ENCODE measurements at regions not wholly inside any gene's neighbourhood (a gene's known extent, or its start where the extent isn't known, plus 50 kb on each side); places are given as distances from the start of the nearest gene placed in this dataset.

DNA sequence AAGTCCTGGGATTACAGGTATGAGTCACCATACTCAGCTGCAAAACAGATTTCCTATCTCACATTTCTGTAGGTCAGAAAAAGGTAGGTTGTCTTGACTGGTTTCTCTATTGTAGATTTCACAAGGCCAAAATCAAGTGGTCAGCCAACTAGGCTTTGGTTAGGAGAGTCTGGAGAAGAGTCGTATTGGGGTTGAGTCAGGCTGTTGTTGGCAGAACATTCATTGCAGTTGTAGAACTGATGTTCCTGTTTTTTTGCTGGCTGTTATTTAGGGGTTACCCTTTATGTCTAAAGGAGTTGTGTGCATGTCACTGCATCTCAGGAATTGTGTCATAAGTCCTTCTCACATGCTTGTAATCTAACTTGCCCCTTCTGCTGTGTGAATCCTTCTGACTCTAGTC lies 814.2 kb upstream of the GRAMD2B start:
- no peaks in the 10 kb centered on the region for H3K4me1 ChIP-seq (ENCODE audit: insufficient read depth, low read length, poor library complexity, severe bottlenecking)
- H3K4me2 ChIP-seq (ENCODE audit: low read length): no peak overlapping the region
- no peaks in the 10 kb centered on the region for H3K9me2 ChIP-seq (ENCODE audit: insufficient read depth, low read length)
- H4K20me1 ChIP-seq (ENCODE audit: insufficient read depth, low read length): no peaks in the 10 kb centered on the region
- CTCF ChIA-PET (ENCODE audit: unreplicated experiment): no interaction called here
- POLR2A ChIA-PET: interaction anchor here (0.9 kb wide), 1 partner anchor 11 kb away, joined by 3 read pairs; no protein-coding TSS in a partner anchor
- no peak overlapping the region for H3K27ac ChIP-seq (ENCODE audit: low read depth, low read length, poor library complexity, severe bottlenecking)
- H3K9me3 ChIP-seq (ENCODE audit: low read length): no peaks in the 10 kb centered on the region
- no peak for DNase-seq (ENCODE audit: low spot score)
- H3K79me2 ChIP-seq (ENCODE audit: insufficient read depth, low read depth, low read length): no peaks in the 10 kb centered on the region
- no peaks in the 10 kb centered on the region for H3K36me3 ChIP-seq (ENCODE audit: insufficient read depth, low read length)
- intact Hi-C loops (cut with micrococcal nuclease; ENCODE audit: unreplicated experiment): no loop called here
- TF ChIP-seq, protein P1, sequence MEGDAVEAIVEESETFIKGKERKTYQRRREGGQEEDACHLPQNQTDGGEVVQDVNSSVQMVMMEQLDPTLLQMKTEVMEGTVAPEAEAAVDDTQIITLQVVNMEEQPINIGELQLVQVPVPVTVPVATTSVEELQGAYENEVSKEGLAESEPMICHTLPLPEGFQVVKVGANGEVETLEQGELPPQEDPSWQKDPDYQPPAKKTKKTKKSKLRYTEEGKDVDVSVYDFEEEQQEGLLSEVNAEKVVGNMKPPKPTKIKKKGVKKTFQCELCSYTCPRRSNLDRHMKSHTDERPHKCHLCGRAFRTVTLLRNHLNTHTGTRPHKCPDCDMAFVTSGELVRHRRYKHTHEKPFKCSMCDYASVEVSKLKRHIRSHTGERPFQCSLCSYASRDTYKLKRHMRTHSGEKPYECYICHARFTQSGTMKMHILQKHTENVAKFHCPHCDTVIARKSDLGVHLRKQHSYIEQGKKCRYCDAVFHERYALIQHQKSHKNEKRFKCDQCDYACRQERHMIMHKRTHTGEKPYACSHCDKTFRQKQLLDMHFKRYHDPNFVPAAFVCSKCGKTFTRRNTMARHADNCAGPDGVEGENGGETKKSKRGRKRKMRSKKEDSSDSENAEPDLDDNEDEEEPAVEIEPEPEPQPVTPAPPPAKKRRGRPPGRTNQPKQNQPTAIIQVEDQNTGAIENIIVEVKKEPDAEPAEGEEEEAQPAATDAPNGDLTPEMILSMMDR (conservative IDR thresholded peaks at IDR 0.05; ENCODE audit: low read length): no peak
- TF ChIP-seq EZH2phosphoT487 (IDR thresholded peaks at IDR 0.05; ENCODE audit: borderline replicate concordance, low read depth, low read length): no peak
- no TSS peak for BruUV-seq (replicated peaks)
- no peak overlapping the region for H3K4me3 ChIP-seq (ENCODE audit: low read depth, low read length, poor library complexity, severe bottlenecking)
- no peak overlapping the region for H2AFZ ChIP-seq (ENCODE audit: low read length)

DNA sequence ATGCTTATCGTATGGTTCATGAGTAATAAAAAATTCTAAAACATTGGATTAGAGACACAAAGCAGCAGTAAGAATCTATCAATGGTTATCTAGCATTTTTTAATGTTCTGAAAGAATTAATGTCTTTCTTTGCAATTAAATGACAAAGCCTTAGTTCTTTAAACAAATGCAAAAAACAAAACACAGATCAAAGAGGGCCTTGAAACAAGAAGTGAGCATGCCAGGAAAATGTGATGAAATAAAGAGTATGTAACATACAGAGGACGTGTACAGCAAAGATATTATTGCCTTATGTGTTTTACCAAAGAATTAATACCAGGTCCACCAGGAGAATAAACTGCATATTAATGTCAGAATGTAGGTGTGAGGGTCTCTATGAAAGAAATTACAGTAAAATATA lies 812.3 kb upstream of the GRAMD2B start:
- no peak for DNase-seq (ENCODE audit: low spot score)
- Histone ChIP-seq H3K79me2 (ENCODE audit: insufficient read depth, low read depth, low read length) (no peaks in the 10 kb centered on the region), H3K27ac (ENCODE audit: low read depth, low read length, poor library complexity, severe bottlenecking) (no peak overlapping the region), H3K4me1 (ENCODE audit: insufficient read depth, low read length, poor library complexity, severe bottlenecking) (no peaks in the 10 kb centered on the region), H2AFZ (ENCODE audit: low read length) (no peak overlapping the region), H3K9me2 (ENCODE audit: insufficient read depth, low read length) (no peaks in the 10 kb centered on the region), H3K36me3 (ENCODE audit: insufficient read depth, low read length) (no peaks in the 10 kb centered on the region), H4K20me1 (ENCODE audit: insufficient read depth, low read length) (no peaks in the 10 kb centered on the region), H3K4me3 (ENCODE audit: low read depth, low read length, poor library complexity, severe bottlenecking) (no peak overlapping the region), H3K9me3 (ENCODE audit: low read length) (no peaks in the 10 kb centered on the region), H3K4me2 (ENCODE audit: low read length) (no peak overlapping the region)
- CTCF ChIA-PET (ENCODE audit: unreplicated experiment): no interaction called here
- no peak for TF ChIP-seq EZH2phosphoT487 (IDR thresholded peaks at IDR 0.05; ENCODE audit: borderline replicate concordance, low read depth, low read length)
- TF ChIP-seq, protein P1 (conservative IDR thresholded peaks at IDR 0.05; ENCODE audit: low read length): no peak
- POLR2A ChIA-PET: interaction anchor here (0.6 kb wide), 1 partner anchor 63 kb away, joined by 3 read pairs; no protein-coding TSS in a partner anchor
- intact Hi-C loops (cut with micrococcal nuclease; ENCODE audit: unreplicated experiment): no loop called here
- no TSS peak for BruUV-seq (replicated peaks)

DNA sequence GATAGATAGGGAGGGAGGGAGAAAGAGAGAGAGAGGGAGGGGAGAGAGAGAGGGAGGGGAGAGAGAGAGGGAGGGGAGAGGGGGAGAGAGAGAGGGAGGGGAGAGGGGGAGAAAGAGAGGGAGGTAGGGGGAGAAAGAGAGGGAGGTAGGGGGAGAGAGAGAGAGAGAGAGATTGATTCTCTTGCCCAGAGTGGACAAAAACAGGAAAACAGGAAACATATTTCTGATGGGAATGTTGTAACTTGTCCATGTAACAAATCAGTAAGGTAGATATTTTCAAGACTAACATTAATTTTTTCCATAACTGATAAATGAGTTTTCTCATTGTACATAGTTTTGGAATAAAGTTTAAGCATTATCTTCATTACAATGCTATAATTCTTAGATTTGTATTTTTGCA lies 811.7 kb upstream of the GRAMD2B start:
- TF ChIP-seq, protein P1 (conservative IDR thresholded peaks at IDR 0.05; ENCODE audit: low read length): no peak
- no peak for TF ChIP-seq EZH2phosphoT487 (IDR thresholded peaks at IDR 0.05; ENCODE audit: borderline replicate concordance, low read depth, low read length)
- no peaks in the 10 kb centered on the region for H4K20me1 ChIP-seq (ENCODE audit: insufficient read depth, low read length)
- ChIA-PET POLR2A (no interaction called here), CTCF (ENCODE audit: unreplicated experiment) (no interaction called here)
- no peak overlapping the region for H3K4me3 ChIP-seq (ENCODE audit: low read depth, low read length, poor library complexity, severe bottlenecking)
- no peaks in the 10 kb centered on the region for H3K79me2 ChIP-seq (ENCODE audit: insufficient read depth, low read depth, low read length)
- DNase-seq (ENCODE audit: low spot score): no peak
- H3K9me3 ChIP-seq (ENCODE audit: low read length): no peaks in the 10 kb centered on the region
- no peak overlapping the region for H2AFZ ChIP-seq (ENCODE audit: low read length)
- H3K27ac ChIP-seq (ENCODE audit: low read depth, low read length, poor library complexity, severe bottlenecking): no peak overlapping the region
- intact Hi-C loops (cut with micrococcal nuclease; ENCODE audit: unreplicated experiment): no loop called here
- no peaks in the 10 kb centered on the region for H3K36me3 ChIP-seq (ENCODE audit: insufficient read depth, low read length)
- H3K4me1 ChIP-seq (ENCODE audit: insufficient read depth, low read length, poor library complexity, severe bottlenecking): no peaks in the 10 kb centered on the region
- H3K9me2 ChIP-seq (ENCODE audit: insufficient read depth, low read length): no peaks in the 10 kb centered on the region
- BruUV-seq (replicated peaks): no TSS peak
- H3K4me2 ChIP-seq (ENCODE audit: low read length): no peak overlapping the region
